Hepatocyte (in vitro differentiated cells): ENCODE measurements at regions not wholly inside any gene's neighbourhood (a gene's known extent, or its start where the extent isn't known, plus 50 kb on each side); places are given as distances from the start of the nearest gene placed in this dataset.

Source experiments
- EZH2 ChIP-seq: fragments of 200-600 bp; sonication (generic); IDR thresholded peaks from 2 replicates; pipeline ENCODE4 v1.6.1; 2016; ENCODE audit warnings: antibody characterized with exemption, mild to moderate bottlenecking, borderline replicate concordance
- EZH2phosphoT487 ChIP-seq: fragments of 200-600 bp; sonication (generic); IDR thresholded peaks from one replicate; pipeline ENCODE4 v1.6.1; 2018; ENCODE audit warnings: antibody characterized with exemption, mild to moderate bottlenecking, low read depth, moderate library complexity; ENCODE audit not compliant: unreplicated experiment, severe bottlenecking
- TF ChIP-seq, protein P1 (sequence below): fragments of 200-600 bp; sonication (generic); IDR thresholded peaks from 2 replicates; pipeline ENCODE4 v1.5.1; 2016; ENCODE audit warnings: antibody characterized with exemption, mild to moderate bottlenecking; ENCODE audit not compliant: poor library complexity

- TF ChIP-seq, protein P1, sequence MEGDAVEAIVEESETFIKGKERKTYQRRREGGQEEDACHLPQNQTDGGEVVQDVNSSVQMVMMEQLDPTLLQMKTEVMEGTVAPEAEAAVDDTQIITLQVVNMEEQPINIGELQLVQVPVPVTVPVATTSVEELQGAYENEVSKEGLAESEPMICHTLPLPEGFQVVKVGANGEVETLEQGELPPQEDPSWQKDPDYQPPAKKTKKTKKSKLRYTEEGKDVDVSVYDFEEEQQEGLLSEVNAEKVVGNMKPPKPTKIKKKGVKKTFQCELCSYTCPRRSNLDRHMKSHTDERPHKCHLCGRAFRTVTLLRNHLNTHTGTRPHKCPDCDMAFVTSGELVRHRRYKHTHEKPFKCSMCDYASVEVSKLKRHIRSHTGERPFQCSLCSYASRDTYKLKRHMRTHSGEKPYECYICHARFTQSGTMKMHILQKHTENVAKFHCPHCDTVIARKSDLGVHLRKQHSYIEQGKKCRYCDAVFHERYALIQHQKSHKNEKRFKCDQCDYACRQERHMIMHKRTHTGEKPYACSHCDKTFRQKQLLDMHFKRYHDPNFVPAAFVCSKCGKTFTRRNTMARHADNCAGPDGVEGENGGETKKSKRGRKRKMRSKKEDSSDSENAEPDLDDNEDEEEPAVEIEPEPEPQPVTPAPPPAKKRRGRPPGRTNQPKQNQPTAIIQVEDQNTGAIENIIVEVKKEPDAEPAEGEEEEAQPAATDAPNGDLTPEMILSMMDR = no peak
- TF ChIP-seq EZH2 (no peak), EZH2phosphoT487 (no peak)
These were observed 364.1 kb upstream of the CNTN4 start for GRCh38 chr3:1734494-1735122.
